Fibroblast of pulmonary artery (primary cell): ENCODE measurements at regions not wholly inside any gene's neighbourhood (a gene's known extent, or its start where the extent isn't known, plus 50 kb on each side); places are given as distances from the start of the nearest gene placed in this dataset.

Experiments used
- DNase-seq: peaks from one replicate; pipeline ENCODE4 v3.0.0-alpha.2; 2010; ENCODE audit warnings: low read depth
- H3K4me3 ChIP-seq: replicated peaks from 2 replicates; pipeline ENCODE4 v1.5.1; 2011; ENCODE audit warnings: low read depth, mild to moderate bottlenecking, control low read depth, low read length, moderate library complexity
- TF ChIP-seq, protein P1 (sequence below): IDR thresholded peaks from 2 replicates; pipeline ENCODE4 v1.5.1; 2011; ENCODE audit warnings: mild to moderate bottlenecking, control low read depth, low read length, inconsistent platforms; ENCODE audit errors: missing control alignments

DNA sequence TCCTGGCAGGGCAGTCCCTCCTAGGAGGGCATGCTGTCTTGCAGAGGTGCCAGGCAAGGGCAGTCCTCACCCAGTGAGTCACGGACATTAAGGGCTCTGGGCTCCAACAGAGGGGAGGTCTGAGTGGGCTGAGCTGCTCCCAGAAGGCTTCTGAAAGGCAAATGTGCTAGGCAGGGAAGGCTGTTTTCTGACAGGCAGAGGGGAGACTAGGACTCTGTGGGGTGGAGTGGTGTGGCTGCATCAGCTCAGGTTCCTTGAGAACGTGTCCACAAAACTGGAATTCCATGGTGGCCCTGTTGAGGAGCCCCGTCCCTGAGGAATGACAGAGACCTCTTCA, 283.5 kb downstream of the MYCN start:
- DNase-seq = no peak
- H3K4me3 ChIP-seq = no peak overlapping the region
- TF ChIP-seq, protein P1, sequence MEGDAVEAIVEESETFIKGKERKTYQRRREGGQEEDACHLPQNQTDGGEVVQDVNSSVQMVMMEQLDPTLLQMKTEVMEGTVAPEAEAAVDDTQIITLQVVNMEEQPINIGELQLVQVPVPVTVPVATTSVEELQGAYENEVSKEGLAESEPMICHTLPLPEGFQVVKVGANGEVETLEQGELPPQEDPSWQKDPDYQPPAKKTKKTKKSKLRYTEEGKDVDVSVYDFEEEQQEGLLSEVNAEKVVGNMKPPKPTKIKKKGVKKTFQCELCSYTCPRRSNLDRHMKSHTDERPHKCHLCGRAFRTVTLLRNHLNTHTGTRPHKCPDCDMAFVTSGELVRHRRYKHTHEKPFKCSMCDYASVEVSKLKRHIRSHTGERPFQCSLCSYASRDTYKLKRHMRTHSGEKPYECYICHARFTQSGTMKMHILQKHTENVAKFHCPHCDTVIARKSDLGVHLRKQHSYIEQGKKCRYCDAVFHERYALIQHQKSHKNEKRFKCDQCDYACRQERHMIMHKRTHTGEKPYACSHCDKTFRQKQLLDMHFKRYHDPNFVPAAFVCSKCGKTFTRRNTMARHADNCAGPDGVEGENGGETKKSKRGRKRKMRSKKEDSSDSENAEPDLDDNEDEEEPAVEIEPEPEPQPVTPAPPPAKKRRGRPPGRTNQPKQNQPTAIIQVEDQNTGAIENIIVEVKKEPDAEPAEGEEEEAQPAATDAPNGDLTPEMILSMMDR = no peak

DNA sequence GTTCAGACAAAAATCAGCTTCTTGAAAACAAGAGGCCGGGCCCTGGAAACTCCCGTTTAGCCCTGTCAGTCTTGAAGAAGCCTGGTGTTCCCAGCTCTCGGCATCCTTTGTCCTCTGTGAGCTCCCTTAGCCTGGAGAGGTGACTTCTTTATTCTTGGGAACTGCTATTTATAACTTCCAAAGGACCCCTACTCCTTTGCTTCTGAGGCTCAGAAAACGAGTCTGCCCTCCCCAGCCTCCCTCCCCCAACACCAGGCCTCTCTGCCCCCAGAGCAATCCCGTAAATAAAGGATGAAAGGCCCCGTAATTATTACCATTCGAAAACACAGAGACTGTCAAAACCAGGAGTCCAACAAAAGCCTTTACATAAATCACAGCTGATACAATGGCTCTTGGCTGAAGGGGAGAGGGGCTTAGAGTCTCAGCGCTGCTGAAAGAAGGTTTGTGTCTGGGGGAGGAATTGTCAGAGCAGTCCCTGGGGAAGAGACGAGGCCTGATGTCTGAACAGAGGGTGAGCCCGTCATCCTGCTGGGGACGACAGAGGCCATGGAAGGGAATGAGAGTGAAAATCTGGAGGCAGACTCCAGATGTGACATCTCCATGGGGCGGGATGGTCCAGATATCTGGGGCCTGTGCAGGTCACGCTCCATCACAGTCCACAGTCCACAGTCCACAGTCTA, 283.0 kb downstream of the MYCN start:
- H3K4me3 ChIP-seq = no peak overlapping the region
- TF ChIP-seq, protein P1 = no peak
- no peak for DNase-seq

DNA sequence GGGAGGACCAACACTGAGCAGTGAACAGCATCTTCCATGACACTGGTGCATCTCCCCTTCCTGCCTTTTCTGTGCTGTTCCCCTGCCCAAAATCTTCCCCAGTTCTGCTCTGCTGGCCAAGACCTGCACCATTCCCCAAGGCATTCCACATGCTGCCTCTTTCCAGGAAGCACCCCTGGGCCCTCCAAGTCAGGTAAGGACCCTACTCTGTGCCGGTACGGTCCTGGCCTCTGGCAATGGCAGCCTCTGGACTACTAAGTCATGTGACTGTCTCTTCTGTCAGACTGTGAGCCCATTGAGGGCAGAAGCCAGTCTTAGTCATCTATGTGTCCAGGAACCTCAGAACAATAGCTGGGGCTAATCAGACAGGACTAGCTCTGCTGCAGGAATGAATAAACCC, 282.0 kb downstream of the MYCN start:
- DNase-seq = no peak
- TF ChIP-seq, protein P1 = no peak

DNA sequence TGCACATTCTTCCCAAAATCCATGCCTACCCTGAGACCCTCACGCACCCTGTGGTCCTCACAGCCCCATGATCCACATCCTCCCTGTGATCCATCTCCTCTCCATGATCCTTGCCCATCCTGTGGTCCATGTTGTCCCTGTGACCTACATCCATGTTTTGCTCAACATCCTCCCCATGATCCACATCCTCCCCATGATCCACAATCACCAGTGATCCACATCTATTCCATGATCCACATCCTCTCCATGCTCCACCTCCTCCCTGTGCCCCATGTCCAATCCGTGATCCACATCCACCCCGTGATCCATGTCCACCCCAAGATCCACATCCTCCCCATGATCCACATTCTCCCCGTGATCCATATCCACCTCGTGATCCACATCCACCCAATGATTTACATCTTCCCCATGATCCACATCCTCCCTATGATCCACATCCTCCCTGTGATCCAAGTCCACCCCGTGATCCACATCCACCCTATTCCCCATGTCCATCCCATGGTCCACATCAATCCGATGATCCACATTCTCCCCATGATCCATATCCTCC, 281.2 kb downstream of the MYCN start:
- H3K4me3 ChIP-seq = no peak overlapping the region
- TF ChIP-seq, protein P1 = no peak
- no peak for DNase-seq

More for the DNA sequence above, 282.0 kb downstream of the MYCN start:
- no peak overlapping the region for H3K4me3 ChIP-seq

DNA sequence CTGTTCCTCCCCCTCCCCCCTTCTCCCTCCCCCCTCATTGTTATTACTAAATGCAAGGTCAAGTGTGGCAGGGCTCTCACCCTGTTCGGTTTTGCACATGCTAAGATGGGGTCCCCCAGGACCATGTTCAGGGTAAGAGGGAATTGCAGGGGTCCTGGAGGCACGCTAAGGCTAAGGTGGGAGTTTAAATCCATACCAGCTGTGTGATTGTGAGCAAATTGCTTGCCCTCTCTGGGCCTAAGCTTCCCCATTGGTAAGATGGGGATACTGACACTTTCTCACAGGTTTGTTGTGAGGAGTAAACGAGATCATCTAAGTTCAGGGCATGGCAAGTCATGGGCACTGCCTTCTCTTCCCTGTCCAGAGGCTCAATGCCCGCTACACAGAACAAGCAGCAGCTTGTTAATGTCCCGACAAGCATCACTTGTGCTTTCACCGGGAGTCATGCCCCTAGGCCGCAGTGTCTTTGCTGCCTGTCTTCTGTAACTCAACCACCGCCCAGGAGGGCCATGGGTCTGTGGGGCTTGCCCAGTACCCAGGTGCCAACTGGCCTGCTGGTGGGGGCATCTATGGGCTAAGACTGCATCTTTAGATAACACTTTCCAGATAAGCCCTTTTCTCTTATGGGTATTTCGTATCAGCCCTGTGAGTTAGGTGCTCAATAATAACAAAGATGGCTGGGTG, 279.1 kb downstream of the MYCN start:
- no peak for DNase-seq
- TF ChIP-seq, protein P1 = no peak
- H3K4me3 ChIP-seq = no peak overlapping the region

DNA sequence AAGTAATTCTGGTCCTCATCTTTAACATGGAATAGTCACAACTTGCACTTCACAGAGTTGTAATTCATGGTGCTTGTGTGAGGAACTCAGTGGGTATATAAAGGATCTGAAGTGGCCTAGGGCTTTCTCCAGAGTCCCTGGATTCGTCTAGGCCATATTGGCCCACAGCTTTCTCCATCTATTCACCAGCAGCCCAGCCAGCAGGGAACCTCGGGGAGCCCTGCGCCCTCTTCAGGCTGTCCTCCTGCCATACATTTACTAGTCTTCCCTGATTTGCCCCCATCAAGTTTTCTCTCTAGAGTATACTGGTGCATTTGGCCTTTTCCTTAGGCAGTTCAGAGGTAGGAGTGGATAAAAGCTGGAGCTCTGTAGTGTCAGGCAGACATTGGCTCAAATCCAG, 278.3 kb downstream of the MYCN start:
- no peak for DNase-seq
- no peak overlapping the region for H3K4me3 ChIP-seq
- TF ChIP-seq, protein P1 = no peak
